Skeletal muscle tissue (tissue), 3 donors: ENCODE measurements at regions not wholly inside any gene's neighbourhood (a gene's known extent, or its start where the extent isn't known, plus 50 kb on each side); places are given as distances from the start of the nearest gene placed in this dataset.

Source experiments
- H3K27ac ChIP-seq: one replicate; pipeline ENCODE4 v1.7.0; 2013; ENCODE audit warnings: mild to moderate bottlenecking, low read depth, low read length, inconsistent platforms
- H3K27me3 ChIP-seq, 3 donors: one replicate each; pipeline ENCODE4 v1.7.0; 2013; ENCODE audit warnings: low read length in 3 of 3; ENCODE audit not compliant: control insufficient read depth in 3 of 3, insufficient read depth in 3 of 3
- H3K36me3 ChIP-seq, 3 donors: one replicate each; pipeline ENCODE4 v1.7.0; 2013; ENCODE audit warnings: low read length in 3 of 3; ENCODE audit not compliant: control insufficient read depth in 3 of 3, insufficient read depth in 3 of 3
- H3K4me1 ChIP-seq, 3 donors: one replicate each; pipeline ENCODE4 v1.7.0; 2013; ENCODE audit warnings: low read length in 3 of 3, mild to moderate bottlenecking in 3 of 3; ENCODE audit not compliant: control insufficient read depth in 3 of 3, insufficient read depth in 3 of 3
- H3K4me3 ChIP-seq, 3 donors: one replicate each; pipeline ENCODE4 v1.7.0; 2013; ENCODE audit warnings: low read length in 3 of 3
- H3K9ac ChIP-seq, 3 donors: one replicate each; pipeline ENCODE4 v1.7.0; 2013; ENCODE audit warnings: low read length in 3 of 3, mild to moderate bottlenecking in 3 of 3, moderate library complexity in 2 of 3, low read depth in 1 of 3
- H3K9me3 ChIP-seq, 3 donors: one replicate each; pipeline ENCODE4 v1.7.0; 2013; ENCODE audit warnings: low read length in 3 of 3; ENCODE audit not compliant: control insufficient read depth in 3 of 3
- donor health status: Osteomylitis.

GRCh38 chr10:85045046-85045445, 716.7 kb downstream of the CCSER2 start:
- H3K9ac ChIP-seq: no peak overlapping the region
- H3K4me1 ChIP-seq: no peaks in the 10 kb centered on the region
- H3K4me3 ChIP-seq: no peak overlapping the region
- no peaks in the 10 kb centered on the region for H3K27me3 ChIP-seq
- H3K27ac ChIP-seq: no peak overlapping the region
- H3K36me3 ChIP-seq: no peaks in the 10 kb centered on the region
- no peaks in the 10 kb centered on the region for H3K9me3 ChIP-seq

GRCh38 chr10:85047170-85047834, 718.9 kb downstream of the CCSER2 start:
- Histone ChIP-seq H3K27ac (no peak overlapping the region), H3K36me3 (no peaks in the 10 kb centered on the region), H3K9me3 (no peaks in the 10 kb centered on the region), H3K4me3 (no peak overlapping the region), H3K4me1 (no peaks in the 10 kb centered on the region), H3K9ac (no peak overlapping the region), H3K27me3 (no peaks in the 10 kb centered on the region)

- no peak overlapping the region for H3K9ac ChIP-seq
Measured at GRCh38 chr10:85047979-85048378, 719.6 kb downstream of the CCSER2 start.

GRCh38 chr10:85048644-85049043, 720.3 kb downstream of the CCSER2 start:
- no peaks in the 10 kb centered on the region for H3K36me3 ChIP-seq
- no peak overlapping the region for H3K4me3 ChIP-seq
- H3K27ac ChIP-seq: no peak overlapping the region
- no peaks in the 10 kb centered on the region for H3K27me3 ChIP-seq
- no peaks in the 10 kb centered on the region for H3K4me1 ChIP-seq
- no peak overlapping the region for H3K9ac ChIP-seq
- no peaks in the 10 kb centered on the region for H3K9me3 ChIP-seq

More at GRCh38 chr10:85047979-85048378, 719.6 kb downstream of the CCSER2 start:
- Histone ChIP-seq H3K4me3 (no peak overlapping the region), H3K27ac (no peak overlapping the region), H3K9me3 (no peaks in the 10 kb centered on the region), H3K4me1 (no peaks in the 10 kb centered on the region), H3K27me3 (no peaks in the 10 kb centered on the region), H3K36me3 (no peaks in the 10 kb centered on the region)

- no peaks in the 10 kb centered on the region for H3K36me3 ChIP-seq
- no peaks in the 10 kb centered on the region for H3K9me3 ChIP-seq
- H3K27ac ChIP-seq: no peak overlapping the region
- H3K27me3 ChIP-seq: no peaks in the 10 kb centered on the region
- no peaks in the 10 kb centered on the region for H3K4me1 ChIP-seq
- H3K9ac ChIP-seq: no peak overlapping the region
- H3K4me3 ChIP-seq: no peak overlapping the region
Measured at GRCh38 chr10:85060944-85061343, 732.6 kb downstream of the CCSER2 start.

GRCh38 chr10:85061401-85061800, 733.0 kb downstream of the CCSER2 start:
- Histone ChIP-seq H3K27me3 (no peaks in the 10 kb centered on the region), H3K9ac (no peak overlapping the region), H3K4me3 (no peak overlapping the region), H3K9me3 (no peaks in the 10 kb centered on the region), H3K36me3 (no peaks in the 10 kb centered on the region), H3K27ac (no peak overlapping the region), H3K4me1 (no peaks in the 10 kb centered on the region)

GRCh38 chr10:85067955-85068354, 739.6 kb downstream of the CCSER2 start:
- Histone ChIP-seq H3K4me1 (no peaks in the 10 kb centered on the region), H3K36me3 (no peaks in the 10 kb centered on the region), H3K9ac (no peak overlapping the region), H3K4me3 (no peak overlapping the region), H3K9me3 (no peaks in the 10 kb centered on the region), H3K27ac (no peak overlapping the region), H3K27me3 (no peaks in the 10 kb centered on the region)

GRCh38 chr10:85080934-85081333, 752.5 kb downstream of the CCSER2 start:
- Histone ChIP-seq H3K9ac (no peak overlapping the region), H3K27ac (no peak overlapping the region), H3K27me3 (no peaks in the 10 kb centered on the region), H3K36me3 (no peaks in the 10 kb centered on the region), H3K4me1 (no peaks in the 10 kb centered on the region), H3K4me3 (no peak overlapping the region), H3K9me3 (no peaks in the 10 kb centered on the region)

GRCh38 chr10:85098835-85099521, 770.6 kb downstream of the CCSER2 start:
- H3K27ac ChIP-seq: no peak overlapping the region

GRCh38 chr10:85100495-85100894, 772.1 kb downstream of the CCSER2 start:
- Histone ChIP-seq H3K4me3 (no peak overlapping the region), H3K36me3 (no peaks in the 10 kb centered on the region), H3K27me3 (no peaks in the 10 kb centered on the region), H3K4me1 (no peaks in the 10 kb centered on the region), H3K27ac (no peak overlapping the region), H3K9ac (no peak overlapping the region), H3K9me3 (no peaks in the 10 kb centered on the region)

More at GRCh38 chr10:85098835-85099521, 770.6 kb downstream of the CCSER2 start:
- H3K27me3 ChIP-seq: no peaks in the 10 kb centered on the region
- H3K4me3 ChIP-seq: no peak overlapping the region
- H3K9me3 ChIP-seq: no peaks in the 10 kb centered on the region
- H3K4me1 ChIP-seq: no peaks in the 10 kb centered on the region
- no peak overlapping the region for H3K9ac ChIP-seq
- H3K36me3 ChIP-seq: no peaks in the 10 kb centered on the region
